Inferior parietal cortex (tissue), 1 donor: ENCODE measurements at regions not wholly inside any gene's neighbourhood (a gene's known extent, or its start where the extent isn't known, plus 50 kb on each side); places are given as distances from the start of the nearest gene placed in this dataset.
"Not testable (repeated sequence)": the region's sequence is repeated elsewhere in the genome, so short reads cannot be mapped to it uniquely, and the experiment has no call there.

Experiments used
- DNase-seq: peaks from one replicate; pipeline ENCODE4 v3.0.0-alpha.2; 2016; ENCODE audit errors: extremely low spot score

- DNase-seq: no peak
These were observed 435.9 kb upstream of the SGCG start for GRCh38 chr13:22744688-22745452.

GRCh38 chr13:22748866-22749577, 431.8 kb upstream of the SGCG start:
- no peak for DNase-seq

- DNase-seq: no peak
These were observed 431.2 kb upstream of the SGCG start for GRCh38 chr13:22749626-22750025.

- peak; percentile 29 for DNase-seq
These were observed 423.2 kb upstream of the SGCG start for GRCh38 chr13:22757530-22758120.

- DNase-seq: no peak
These were observed 422.5 kb upstream of the SGCG start for GRCh38 chr13:22758245-22758644.

- no peak for DNase-seq
These were observed 419.1 kb upstream of the SGCG start for GRCh38 chr13:22761709-22762108.

GRCh38 chr13:22765547-22765946, 415.2 kb upstream of the SGCG start:
- DNase-seq: no peak

GRCh38 chr13:22770891-22771290, 409.9 kb upstream of the SGCG start:
- DNase-seq: no peak

- DNase-seq: no peak
These were observed 407.3 kb upstream of the SGCG start for GRCh38 chr13:22773465-22773864.

- DNase-seq: no peak
These were observed 404.2 kb upstream of the SGCG start for GRCh38 chr13:22776394-22777186.

GRCh38 chr13:22777207-22777606, 403.6 kb upstream of the SGCG start:
- DNase-seq: no peak

GRCh38 chr13:22789027-22789593, 391.7 kb upstream of the SGCG start:
- DNase-seq: no peak

- no peak for DNase-seq
These were observed 390.9 kb upstream of the SGCG start for GRCh38 chr13:22789916-22790315.

GRCh38 chr13:22793598-22794134, 387.1 kb upstream of the SGCG start:
- no peak for DNase-seq

- DNase-seq: peak; percentile 22
These were observed 380.0 kb upstream of the SGCG start for GRCh38 chr13:22800526-22801401.

GRCh38 chr13:22801402-22802003, 379.3 kb upstream of the SGCG start:
- peak; percentile 58 for DNase-seq

GRCh38 chr13:22812793-22813192, 368.0 kb upstream of the SGCG start:
- DNase-seq: no peak

- not testable (repeated sequence) for DNase-seq
These were observed 367.0 kb upstream of the SGCG start for GRCh38 chr13:22813531-22814377.

GRCh38 chr13:22814433-22814832, 366.3 kb upstream of the SGCG start:
- not testable (repeated sequence) for DNase-seq
